HCT116 (cell line): ENCODE measurements at regions not wholly inside any gene's neighbourhood (a gene's known extent, or its start where the extent isn't known, plus 50 kb on each side); places are given as distances from the start of the nearest gene placed in this dataset.
"Not testable (repeated sequence)": the region's sequence is repeated elsewhere in the genome, so short reads cannot be mapped to it uniquely, and the experiment has no call there.

ENCODE experiments used
- ATAC-seq: fragments of 200-7000 bp; cut with Tn5 transposase; 2 replicates; pipeline ENCODE4 v1.9.1; 2020; ENCODE audit warnings: mild to moderate bottlenecking, moderate library complexity
- BruUV-seq: library from RNA; stranded (reverse); fragments of 400-500 nt; replicated peaks from 2 replicates; lab custom pipeline; 2021; lab: Mats Ljungman, UMichigan
- CTCF ChIA-PET: fragments of 300-600 bp; sonication (Branson Sonifier 250); formaldehyde crosslinking; loops from one replicate; lab custom pipeline; 2021; ENCODE audit warnings: antibody characterized with exemption; lab: Charles Lee
- POLR2A ChIA-PET: fragments of 300-600, 350-600 bp; sonication (Branson Sonifier 250); formaldehyde crosslinking; loops from one replicate; lab custom pipeline; 2021; ENCODE audit warnings: antibody characterized with exemption; lab: Charles Lee
- RAD21 ChIA-PET, 2 experiments: fragments of 300-600 bp; sonication (Branson Sonifier 250); formaldehyde crosslinking; loops; one replicate each; lab custom pipeline; 2023; ENCODE audit warnings: low total read pairs in 2 of 2; ENCODE audit not compliant: uncharacterized antibody in 2 of 2, unreplicated experiment in 2 of 2, low non-redundant PET in 1 of 2; lab: Charles Lee
- DNase-seq: peaks from one replicate; pipeline ENCODE4 v3.0.0-alpha.2; 2010; ENCODE audit warnings: low read depth, low spot score
- H2AFZ ChIP-seq: fragments of 200-600 bp; shearing (Covaris generic), sonication (generic); 2 replicates; pipeline ENCODE4 v1.6.1; 2017; ENCODE audit warnings: low read depth, mixed run types, mixed read lengths, antibody characterized with exemption, low read length; ENCODE audit not compliant: poor library complexity, severe bottlenecking
- H3K27ac ChIP-seq: 2 replicates; pipeline ENCODE4 v1.5.1; 2012; ENCODE audit warnings: low read depth, low read length
- H3K27me3 ChIP-seq: fragments of 200-600 bp; sonication (generic); 2 replicates; pipeline ENCODE4 v1.6.1; 2016; ENCODE audit warnings: mixed run types, low read length, mixed read lengths; ENCODE audit not compliant: insufficient read depth
- H3K36me3 ChIP-seq, 2 experiments: fragments of 200-500 bp in 1 of 2; fragments of 200-600 bp in 1 of 2; sonication (Bioruptor generic) in 1 of 2; sonication (generic) in 1 of 2; 2 replicates each; pipeline versions ENCODE4 v1.5.1 to v1.6.1; 2014 to 2016; ENCODE audit warnings: low read length in 2 of 2, inconsistent platforms in 1 of 2, mixed read lengths in 1 of 2, mixed run types in 1 of 2; ENCODE audit not compliant: insufficient read depth in 2 of 2, control insufficient read depth in 1 of 2
- H3K4me1 ChIP-seq, 2 experiments: fragments of 200-600 bp in 1 of 2; sonication (generic) in 1 of 2; 2 replicates each; pipeline versions ENCODE4 v1.5.1 to v1.6.1; 2012 to 2017; ENCODE audit warnings: low read length in 2 of 2, inconsistent platforms in 1 of 2, mild to moderate bottlenecking in 1 of 2, mixed read lengths in 1 of 2, mixed run types in 1 of 2, moderate library complexity in 1 of 2; ENCODE audit not compliant: insufficient read depth in 2 of 2, control insufficient read depth in 1 of 2
- H3K4me2 ChIP-seq: fragments of 200-600 bp; sonication (generic); 2 replicates; pipeline ENCODE4 v1.6.1; 2017; ENCODE audit warnings: mixed run types, low read length, mixed read lengths
- H3K4me3 ChIP-seq, 2 experiments: fragments of 200-600 bp in 1 of 2; sonication (generic) in 1 of 2; replicated peaks in 1 of 2; 2 replicates each; pipeline ENCODE4 v1.5.1; 2011 to 2016; ENCODE audit warnings: low read length in 2 of 2, control low read depth in 1 of 2, low read depth in 1 of 2, mild to moderate bottlenecking in 1 of 2, mixed read lengths in 1 of 2, mixed run types in 1 of 2
- H3K79me2 ChIP-seq: fragments of 200-600 bp; sonication (generic); 2 replicates; pipeline ENCODE4 v1.6.1; 2017; ENCODE audit warnings: mild to moderate bottlenecking, mixed run types, low read length, moderate library complexity, mixed read lengths; ENCODE audit not compliant: insufficient read depth
- H3K9ac ChIP-seq: fragments of 200-600 bp; sonication (generic); 2 replicates; pipeline ENCODE4 v1.6.1; 2016; ENCODE audit warnings: low read length, mixed read lengths
- H3K9me2 ChIP-seq: fragments of 200-600 bp; sonication (generic), shearing (Covaris generic); 2 replicates; pipeline ENCODE4 v1.6.1; 2017; ENCODE audit warnings: mixed run types, mild to moderate bottlenecking, moderate library complexity; ENCODE audit not compliant: insufficient read depth
- H3K9me3 ChIP-seq, 2 experiments: fragments of 200-500 bp in 1 of 2; fragments of 200-600 bp in 1 of 2; sonication (Bioruptor generic) in 1 of 2; sonication (generic) in 1 of 2; 2 replicates each; pipeline ENCODE4 v1.6.1; 2014 to 2017; ENCODE audit warnings: low read length in 2 of 2, mixed read lengths in 2 of 2, inconsistent platforms in 1 of 2, low read depth in 1 of 2, mild to moderate bottlenecking in 1 of 2, mixed run types in 1 of 2, moderate library complexity in 1 of 2; ENCODE audit not compliant: control insufficient read depth in 1 of 2, insufficient read depth in 1 of 2
- H4K20me1 ChIP-seq: fragments of 200-600 bp; sonication (generic), shearing (Covaris generic); 2 replicates; pipeline ENCODE4 v1.6.1; 2017; ENCODE audit warnings: mixed run types, mild to moderate bottlenecking, moderate library complexity; ENCODE audit not compliant: insufficient read depth
- ATF3 ChIP-seq: IDR thresholded peaks from 2 replicates; pipeline ENCODE4 v1.6.1; 2012
- EGR1 ChIP-seq: IDR thresholded peaks from 2 replicates; pipeline ENCODE4 v1.6.1; 2012; ENCODE audit warnings: low read depth
- EZH2 ChIP-seq: fragments of 200-600 bp; sonication (generic); IDR thresholded peaks from 2 replicates; pipeline ENCODE4 v1.6.1; 2017; ENCODE audit warnings: antibody characterized with exemption, mixed run types
- EZH2phosphoT487 ChIP-seq: fragments of 200-600 bp; IDR thresholded peaks from 2 replicates; pipeline ENCODE4 v1.6.1; 2018; ENCODE audit warnings: antibody characterized with exemption, borderline replicate concordance
- POLR2A ChIP-seq: IDR thresholded peaks from 2 replicates; pipeline ENCODE4 v1.7.0; 2011; ENCODE audit warnings: borderline replicate concordance; ENCODE audit not compliant: insufficient read depth, insufficient read length; ENCODE audit errors: extremely low read depth
- SP1 ChIP-seq: IDR thresholded peaks from 2 replicates; pipeline ENCODE4 v1.6.1; 2012; ENCODE audit warnings: low read depth
- SRF ChIP-seq: IDR thresholded peaks from 2 replicates; pipeline ENCODE4 v1.6.1; 2012; ENCODE audit warnings: low read depth
- TCF7L2 ChIP-seq: IDR thresholded peaks from 2 replicates; pipeline ENCODE4 v1.7.0; 2011; ENCODE audit warnings: borderline replicate concordance, inconsistent platforms; ENCODE audit not compliant: insufficient read depth, insufficient read length; ENCODE audit errors: extremely low read depth
- YY1 ChIP-seq: IDR thresholded peaks from 2 replicates; pipeline ENCODE4 v1.6.1; 2011; ENCODE audit warnings: low read length, low read depth, moderate library complexity, mild to moderate bottlenecking; ENCODE audit not compliant: insufficient replicate concordance; ENCODE audit errors: extremely low read depth
- intact Hi-C: fragments of 100-400 bp; cut with micrococcal nuclease; formaldehyde crosslinking; loops from 2 replicates; pipeline ENCODE4 v1.10.0; 2022
- TF ChIP-seq, protein P1 (sequence below), 3 experiments: fragments of 200-600 bp in 1 of 3; sonication (generic) in 1 of 3; IDR thresholded peaks in 2 of 3; conservative IDR thresholded peaks in 1 of 3; 2 replicates each; pipeline ENCODE4 v1.5.1; 2012 to 2017; ENCODE audit warnings: low read depth in 2 of 3, low read length in 2 of 3, antibody characterized with exemption in 1 of 3, borderline replicate concordance in 1 of 3, control low read depth in 1 of 3, mild to moderate bottlenecking in 1 of 3, mixed read lengths in 1 of 3, mixed run types in 1 of 3, moderate library complexity in 1 of 3; ENCODE audit not compliant: insufficient read depth in 1 of 3

DNA sequence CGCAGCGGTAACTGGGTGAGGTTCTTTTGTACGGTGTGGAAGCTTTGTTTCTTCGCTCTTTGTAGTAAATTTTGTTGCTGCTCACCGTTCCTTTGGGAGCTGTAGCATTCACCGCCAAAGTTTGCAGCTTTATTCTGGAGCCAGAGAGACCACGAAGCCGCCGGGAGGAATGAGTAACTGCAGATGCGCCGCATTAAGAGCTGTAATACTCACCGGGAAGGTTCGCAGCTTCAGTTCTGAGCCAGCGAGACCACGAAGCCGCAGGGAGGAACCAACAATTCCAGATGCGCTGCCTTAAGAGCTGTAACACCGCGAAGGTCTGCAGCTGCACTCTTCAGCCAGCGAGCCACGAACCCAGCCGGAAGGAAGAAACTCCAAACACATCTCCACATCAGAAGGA is 56.0 kb upstream of the DYNC1LI1 start (continued):
- no peak for TF ChIP-seq ATF3
- TF ChIP-seq SP1 = no peak

- H3K27ac ChIP-seq, CTCF ChIA-PET, ATAC-seq, H4K20me1 ChIP-seq, RAD21 ChIA-PET, H3K9me2 ChIP-seq, H3K27me3 ChIP-seq, H3K9ac ChIP-seq, H3K4me3 ChIP-seq, intact Hi-C loops, H3K4me1 ChIP-seq, BruUV-seq, H3K9me3 ChIP-seq, POLR2A ChIA-PET, DNase-seq, H3K79me2 ChIP-seq, H2AFZ ChIP-seq, H3K4me2 ChIP-seq, H3K36me3 ChIP-seq: not testable (repeated sequence)
Measured at GRCh38 chr3:32625543-32626176, 55.0 kb upstream of the DYNC1LI1 start.

- no peaks in the 10 kb centered on the region for H3K9me2 ChIP-seq
- no peaks in the 10 kb centered on the region for H3K9me3 ChIP-seq
- H3K27ac ChIP-seq = no peak overlapping the region
- H3K36me3 ChIP-seq = no peaks in the 10 kb centered on the region
- DNase-seq = no peak
- intact Hi-C loops = no loop called here
- H3K4me2 ChIP-seq = no peak overlapping the region
- no peak overlapping the region for H2AFZ ChIP-seq
- H3K4me1 ChIP-seq = no peaks in the 10 kb centered on the region
- ChIA-PET RAD21 (no interaction called here), POLR2A (no interaction called here), CTCF (no interaction called here)
- no TSS peak for BruUV-seq
- no peaks in the 10 kb centered on the region for H3K27me3 ChIP-seq
- no peaks in the 10 kb centered on the region for H4K20me1 ChIP-seq
- no peak overlapping the region for H3K4me3 ChIP-seq
- H3K79me2 ChIP-seq = no peaks in the 10 kb centered on the region
- ATAC-seq = no peak
- H3K9ac ChIP-seq = no peak overlapping the region
- no peak for TF ChIP-seq EZH2phosphoT487
- TF ChIP-seq EGR1 = no peak
- no peak for TF ChIP-seq YY1
- TF ChIP-seq EZH2 = no peak
- no peak for TF ChIP-seq SRF
- TF ChIP-seq, protein P1, sequence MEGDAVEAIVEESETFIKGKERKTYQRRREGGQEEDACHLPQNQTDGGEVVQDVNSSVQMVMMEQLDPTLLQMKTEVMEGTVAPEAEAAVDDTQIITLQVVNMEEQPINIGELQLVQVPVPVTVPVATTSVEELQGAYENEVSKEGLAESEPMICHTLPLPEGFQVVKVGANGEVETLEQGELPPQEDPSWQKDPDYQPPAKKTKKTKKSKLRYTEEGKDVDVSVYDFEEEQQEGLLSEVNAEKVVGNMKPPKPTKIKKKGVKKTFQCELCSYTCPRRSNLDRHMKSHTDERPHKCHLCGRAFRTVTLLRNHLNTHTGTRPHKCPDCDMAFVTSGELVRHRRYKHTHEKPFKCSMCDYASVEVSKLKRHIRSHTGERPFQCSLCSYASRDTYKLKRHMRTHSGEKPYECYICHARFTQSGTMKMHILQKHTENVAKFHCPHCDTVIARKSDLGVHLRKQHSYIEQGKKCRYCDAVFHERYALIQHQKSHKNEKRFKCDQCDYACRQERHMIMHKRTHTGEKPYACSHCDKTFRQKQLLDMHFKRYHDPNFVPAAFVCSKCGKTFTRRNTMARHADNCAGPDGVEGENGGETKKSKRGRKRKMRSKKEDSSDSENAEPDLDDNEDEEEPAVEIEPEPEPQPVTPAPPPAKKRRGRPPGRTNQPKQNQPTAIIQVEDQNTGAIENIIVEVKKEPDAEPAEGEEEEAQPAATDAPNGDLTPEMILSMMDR (IDR thresholded peaks at IDR 0.05 in 2 of 3, conservative IDR thresholded peaks at IDR 0.05 in 1 of 3; ENCODE audit: borderline replicate concordance in 1 of 3, insufficient read depth in 1 of 3, low read depth in 2 of 3, low read length in 2 of 3) = no peak
- TF ChIP-seq POLR2A = no peak
- no peak for TF ChIP-seq TCF7L2
Measured at GRCh38 chr3:32623532-32623931, 52.9 kb upstream of the DYNC1LI1 start.
